Mucosa of descending colon (tissue), 3 donors: ENCODE measurements at regions not wholly inside any gene's neighbourhood (a gene's known extent, or its start where the extent isn't known, plus 50 kb on each side); places are given as distances from the start of the nearest gene placed in this dataset.

Experiments used
- ATAC-seq: fragments of 200-7000 bp; cut with Tn5 transposase; one replicate; pipeline ENCODE4 v1.9.1; 2020; ENCODE audit warnings: mild to moderate bottlenecking, moderate library complexity
- DNase-seq, 3 donors: peaks; one replicate each; pipeline ENCODE4 v3.0.0-alpha.2; 2020
- H3K36me3 ChIP-seq: fragments of 200-600 bp; one replicate; pipeline ENCODE4 v1.8.0; 2021; ENCODE audit warnings: low read depth, mild to moderate bottlenecking
- H3K4me1 ChIP-seq: fragments of 200-600 bp; one replicate; pipeline ENCODE4 v1.8.0; 2021; ENCODE audit warnings: low read depth, mild to moderate bottlenecking
- H3K4me3 ChIP-seq: fragments of 200-600 bp; one replicate; pipeline ENCODE4 v1.8.0; 2021; ENCODE audit warnings: mild to moderate bottlenecking
- H3K9me3 ChIP-seq: fragments of 200-600 bp; one replicate; pipeline ENCODE4 v1.8.0; 2021; ENCODE audit warnings: mild to moderate bottlenecking
- intact Hi-C, 2 donors: fragments of 100-400 bp; cut with DNase I in 1 of 2; cut with micrococcal nuclease in 1 of 2; formaldehyde crosslinking; loops; one replicate each; pipeline versions ENCODE4 v1.11.0 to v1.11.1; 2022; cut with DNase I, micrococcal nuclease
- TF ChIP-seq, protein P1 (sequence below): fragments of 200-600 bp; IDR thresholded peaks from one replicate; pipeline ENCODE4 v1.8.0; 2022; ENCODE audit warnings: antibody characterized with exemption, mild to moderate bottlenecking
- donor health status: DM: no; HTN: no; CAD: no; lungs with moderate emphysema.
- donor health status: DM: no; HTN: no; CAD: no.
- donor health status: DM: no; HTN: yes; CAD: no.

- Histone ChIP-seq H3K9me3 (no peaks in the 10 kb centered on the region), H3K36me3 (no peaks in the 10 kb centered on the region), H3K4me1 (no peaks in the 10 kb centered on the region), H3K4me3 (no peak overlapping the region)
- ATAC-seq (no peak), DNase-seq (no peak)
- intact Hi-C loops = no loop called here
- TF ChIP-seq, protein P1, sequence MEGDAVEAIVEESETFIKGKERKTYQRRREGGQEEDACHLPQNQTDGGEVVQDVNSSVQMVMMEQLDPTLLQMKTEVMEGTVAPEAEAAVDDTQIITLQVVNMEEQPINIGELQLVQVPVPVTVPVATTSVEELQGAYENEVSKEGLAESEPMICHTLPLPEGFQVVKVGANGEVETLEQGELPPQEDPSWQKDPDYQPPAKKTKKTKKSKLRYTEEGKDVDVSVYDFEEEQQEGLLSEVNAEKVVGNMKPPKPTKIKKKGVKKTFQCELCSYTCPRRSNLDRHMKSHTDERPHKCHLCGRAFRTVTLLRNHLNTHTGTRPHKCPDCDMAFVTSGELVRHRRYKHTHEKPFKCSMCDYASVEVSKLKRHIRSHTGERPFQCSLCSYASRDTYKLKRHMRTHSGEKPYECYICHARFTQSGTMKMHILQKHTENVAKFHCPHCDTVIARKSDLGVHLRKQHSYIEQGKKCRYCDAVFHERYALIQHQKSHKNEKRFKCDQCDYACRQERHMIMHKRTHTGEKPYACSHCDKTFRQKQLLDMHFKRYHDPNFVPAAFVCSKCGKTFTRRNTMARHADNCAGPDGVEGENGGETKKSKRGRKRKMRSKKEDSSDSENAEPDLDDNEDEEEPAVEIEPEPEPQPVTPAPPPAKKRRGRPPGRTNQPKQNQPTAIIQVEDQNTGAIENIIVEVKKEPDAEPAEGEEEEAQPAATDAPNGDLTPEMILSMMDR = no peak
Observed at GRCh38 chr1:83620016-83620415, 378.9 kb downstream of the TTLL7 start.

DNA sequence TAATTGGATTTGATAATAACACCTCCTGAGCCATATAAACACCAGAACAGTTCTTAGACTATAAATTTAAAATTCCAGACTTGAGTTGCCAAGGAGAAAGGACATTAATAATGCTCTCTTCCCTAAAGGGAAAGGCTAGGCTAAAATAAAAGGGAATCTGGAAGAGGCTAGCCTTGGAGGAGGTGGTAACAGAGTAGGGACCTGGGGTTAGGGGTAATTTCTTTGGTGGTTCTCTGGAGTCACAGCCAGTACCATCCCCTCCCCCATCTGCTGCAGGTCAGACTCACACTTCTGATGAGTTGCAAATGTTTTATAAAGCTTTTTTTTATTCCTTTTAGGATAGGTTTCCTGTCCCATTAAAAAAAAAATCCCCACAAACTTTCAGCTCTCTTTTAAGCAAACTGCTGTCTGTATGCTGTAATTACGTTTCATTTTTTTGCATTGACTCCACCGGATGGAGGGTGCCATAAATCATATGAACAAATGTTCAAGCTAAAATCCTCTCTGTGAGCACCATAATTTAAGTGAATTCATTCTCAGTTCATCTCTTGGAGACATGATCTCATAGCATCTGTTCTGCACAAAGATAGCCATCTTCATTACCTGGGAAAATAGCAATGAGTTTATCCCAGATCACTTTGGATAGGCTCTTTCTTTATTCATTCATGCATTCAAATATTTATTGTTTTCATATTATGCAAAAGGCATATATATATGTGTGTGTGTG is 379.6 kb downstream of the TTLL7 start:
- no peak for ATAC-seq
- TF ChIP-seq, protein P1 = no peak
- Histone ChIP-seq H3K9me3 (no peaks in the 10 kb centered on the region), H3K36me3 (no peaks in the 10 kb centered on the region), H3K4me1 (no peaks in the 10 kb centered on the region), H3K4me3 (no peak overlapping the region)
- no peak for DNase-seq
- intact Hi-C loops = no loop called here

- no peak overlapping the region for H3K4me3 ChIP-seq
- H3K4me1 ChIP-seq = no peaks in the 10 kb centered on the region
- H3K36me3 ChIP-seq = no peaks in the 10 kb centered on the region
- ATAC-seq = no peak
- no peaks in the 10 kb centered on the region for H3K9me3 ChIP-seq
- DNase-seq = no peak
- TF ChIP-seq, protein P1 = no peak
- intact Hi-C loops = no loop called here
Observed at GRCh38 chr1:83617883-83618282, 381.0 kb downstream of the TTLL7 start.

DNA sequence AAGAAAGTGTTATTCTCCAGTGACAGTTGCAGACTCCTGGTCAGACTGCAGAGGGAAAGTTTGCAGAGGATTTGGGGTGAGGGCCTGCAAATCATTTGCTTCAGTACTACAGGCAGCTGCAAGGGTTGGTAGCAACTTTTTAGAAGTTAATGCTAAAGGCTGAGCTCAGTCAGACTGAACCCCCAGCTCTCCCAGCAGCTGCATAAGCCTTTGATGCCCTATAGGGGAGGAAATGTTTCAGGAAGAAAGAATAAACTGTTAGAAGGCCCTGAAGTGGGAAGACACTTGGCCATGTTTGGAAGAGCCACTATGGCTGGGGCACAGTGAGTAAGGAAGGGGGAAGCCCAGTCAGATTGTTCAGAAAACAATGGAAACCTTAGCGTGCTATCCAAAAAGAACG is 383.6 kb downstream of the TTLL7 start:
- TF ChIP-seq, protein P1 = no peak
- intact Hi-C loops = no loop called here
- DNase-seq (no peak), ATAC-seq (no peak)
- Histone ChIP-seq H3K9me3 (no peaks in the 10 kb centered on the region), H3K4me1 (no peaks in the 10 kb centered on the region), H3K4me3 (no peak overlapping the region), H3K36me3 (no peaks in the 10 kb centered on the region)

GRCh38 chr1:83606416-83606955 is 392.4 kb downstream of the TTLL7 start:
- Histone ChIP-seq H3K4me3 (no peak overlapping the region), H3K4me1 (no peaks in the 10 kb centered on the region), H3K36me3 (no peaks in the 10 kb centered on the region), H3K9me3 (no peaks in the 10 kb centered on the region)
- no peak for DNase-seq
- ATAC-seq = no peak
- intact Hi-C loops = no loop called here
- TF ChIP-seq, protein P1 = no peak
